OCI-LY7 (cell line): ENCODE measurements at regions not wholly inside any gene's neighbourhood (a gene's known extent, or its start where the extent isn't known, plus 50 kb on each side); places are given as distances from the start of the nearest gene placed in this dataset.

Experiments
- BruUV-seq: library from RNA; stranded (reverse); fragments of 400-500 nt; replicated peaks from 2 replicates; lab custom pipeline; 2021; lab: Mats Ljungman, UMichigan
- CTCF ChIA-PET: fragments of 300-600 bp; sonication (Branson Sonifier 250); formaldehyde crosslinking; loops from one replicate; lab custom pipeline; 2022; ENCODE audit warnings: antibody characterized with exemption; ENCODE audit not compliant: unreplicated experiment; lab: Charles Lee
- POLR2A ChIA-PET: fragments of 300-600 bp; sonication (Branson Sonifier 250); formaldehyde crosslinking; loops from one replicate; lab custom pipeline; 2022; ENCODE audit warnings: antibody characterized with exemption; lab: Charles Lee
- DNase-seq: peaks from one replicate; pipeline ENCODE4 v3.0.0-alpha.2; 2015; ENCODE audit warnings: low spot score
- H2AFZ ChIP-seq: fragments of 200-600 bp; sonication (generic), shearing (Covaris generic); 2 replicates; pipeline ENCODE4 v1.6.1; 2014; ENCODE audit warnings: mild to moderate bottlenecking, antibody characterized with exemption, low read length, moderate library complexity
- H3K27ac ChIP-seq: fragments of 200-600 bp; sonication (generic); 2 replicates; pipeline ENCODE4 v1.5.1; 2014; ENCODE audit warnings: mixed run types, low read depth, mild to moderate bottlenecking, moderate library complexity, low read length, inconsistent platforms; ENCODE audit not compliant: poor library complexity, severe bottlenecking
- H3K36me3 ChIP-seq: fragments of 200-600 bp; sonication (generic); 2 replicates; pipeline ENCODE4 v1.6.1; 2014; ENCODE audit warnings: mild to moderate bottlenecking, antibody characterized with exemption, low read length, moderate library complexity, mixed read lengths; ENCODE audit not compliant: insufficient read depth
- H3K4me1 ChIP-seq: fragments of 200-600 bp; sonication (generic); 2 replicates; pipeline ENCODE4 v1.5.1; 2014; ENCODE audit warnings: mild to moderate bottlenecking, low read length; ENCODE audit not compliant: insufficient read depth, poor library complexity, severe bottlenecking
- H3K4me2 ChIP-seq: fragments of 200-600 bp; sonication (generic); 2 replicates; pipeline ENCODE4 v1.6.1; 2014; ENCODE audit warnings: mild to moderate bottlenecking, low read length
- H3K4me3 ChIP-seq: fragments of 200-600 bp; sonication (generic); 2 replicates; pipeline ENCODE4 v1.5.1; 2014; ENCODE audit warnings: mild to moderate bottlenecking, low read depth, low read length; ENCODE audit not compliant: poor library complexity, severe bottlenecking
- H3K79me2 ChIP-seq: fragments of 200-600 bp; sonication (generic); 2 replicates; pipeline ENCODE4 v1.6.1; 2016; ENCODE audit warnings: low read depth, mild to moderate bottlenecking, low read length, moderate library complexity, mixed read lengths; ENCODE audit not compliant: insufficient read depth
- H3K9me2 ChIP-seq: fragments of 200-600 bp; sonication (generic); 2 replicates; pipeline ENCODE4 v1.6.1; 2016; ENCODE audit warnings: mild to moderate bottlenecking, low read length, mixed read lengths; ENCODE audit not compliant: insufficient read depth
- H3K9me3 ChIP-seq: fragments of 200-600 bp; sonication (generic); 2 replicates; pipeline ENCODE4 v1.6.1; 2014; ENCODE audit warnings: mild to moderate bottlenecking, mixed run types, low read length, mixed read lengths
- H4K20me1 ChIP-seq: fragments of 200-600 bp; sonication (generic); 2 replicates; pipeline ENCODE4 v1.6.1; 2014; ENCODE audit warnings: mild to moderate bottlenecking, antibody characterized with exemption, low read length, moderate library complexity, mixed read lengths; ENCODE audit not compliant: insufficient read depth
- EZH2phosphoT487 ChIP-seq: fragments of 200-600 bp; sonication (generic); IDR thresholded peaks from 2 replicates; pipeline ENCODE4 v1.6.1; 2018; ENCODE audit warnings: low read depth, borderline replicate concordance, mild to moderate bottlenecking, mixed run types, antibody characterized with exemption, low read length, moderate library complexity, mixed read lengths
- intact Hi-C: fragments of 100-400 bp; cut with micrococcal nuclease; formaldehyde crosslinking; loops from one replicate; pipeline ENCODE4 v1.10.0; 2022; ENCODE audit not compliant: unreplicated experiment
- TF ChIP-seq, protein P1 (sequence below): fragments of 200-600 bp; sonication (generic); conservative IDR thresholded peaks from 2 replicates; pipeline ENCODE4 v1.5.1; 2014; ENCODE audit warnings: mild to moderate bottlenecking, antibody characterized with exemption, low read length, moderate library complexity, mixed read lengths

DNA sequence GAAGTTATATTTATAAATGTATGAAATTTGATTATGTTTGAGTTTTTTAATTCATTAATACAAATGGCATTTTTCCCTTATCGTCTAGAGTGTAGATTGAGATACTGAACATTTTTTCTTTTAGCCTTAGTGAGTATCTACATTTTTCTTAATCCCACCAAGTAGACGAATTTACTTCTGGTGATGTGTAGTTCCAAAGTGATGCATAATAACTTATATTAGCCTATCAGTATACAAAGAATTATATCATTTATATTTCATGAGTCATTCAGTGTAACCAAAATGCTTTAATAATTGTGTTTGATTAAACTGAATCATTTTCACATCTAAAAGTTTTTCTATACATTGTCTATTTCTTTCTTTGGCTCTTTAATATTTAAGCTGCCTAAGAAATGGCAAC is 745.6 kb upstream of the LUZP2 start:
- BruUV-seq, result no TSS peak
- Histone ChIP-seq H3K4me3 (no peak overlapping the region), H3K4me2 (no peak overlapping the region), H3K36me3 (no peaks in the 10 kb centered on the region), H3K79me2 (no peaks in the 10 kb centered on the region), H3K9me3 (no peaks in the 10 kb centered on the region), H2AFZ (no peak overlapping the region), H3K27ac (no peak overlapping the region), H3K4me1 (no peaks in the 10 kb centered on the region), H3K9me2 (no peaks in the 10 kb centered on the region), H4K20me1 (no peaks in the 10 kb centered on the region)
- CTCF ChIA-PET, result no interaction called here
- intact Hi-C loops, result no loop called here
- no peak for TF ChIP-seq EZH2phosphoT487
- TF ChIP-seq, protein P1, sequence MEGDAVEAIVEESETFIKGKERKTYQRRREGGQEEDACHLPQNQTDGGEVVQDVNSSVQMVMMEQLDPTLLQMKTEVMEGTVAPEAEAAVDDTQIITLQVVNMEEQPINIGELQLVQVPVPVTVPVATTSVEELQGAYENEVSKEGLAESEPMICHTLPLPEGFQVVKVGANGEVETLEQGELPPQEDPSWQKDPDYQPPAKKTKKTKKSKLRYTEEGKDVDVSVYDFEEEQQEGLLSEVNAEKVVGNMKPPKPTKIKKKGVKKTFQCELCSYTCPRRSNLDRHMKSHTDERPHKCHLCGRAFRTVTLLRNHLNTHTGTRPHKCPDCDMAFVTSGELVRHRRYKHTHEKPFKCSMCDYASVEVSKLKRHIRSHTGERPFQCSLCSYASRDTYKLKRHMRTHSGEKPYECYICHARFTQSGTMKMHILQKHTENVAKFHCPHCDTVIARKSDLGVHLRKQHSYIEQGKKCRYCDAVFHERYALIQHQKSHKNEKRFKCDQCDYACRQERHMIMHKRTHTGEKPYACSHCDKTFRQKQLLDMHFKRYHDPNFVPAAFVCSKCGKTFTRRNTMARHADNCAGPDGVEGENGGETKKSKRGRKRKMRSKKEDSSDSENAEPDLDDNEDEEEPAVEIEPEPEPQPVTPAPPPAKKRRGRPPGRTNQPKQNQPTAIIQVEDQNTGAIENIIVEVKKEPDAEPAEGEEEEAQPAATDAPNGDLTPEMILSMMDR, result no peak
- POLR2A ChIA-PET, result no interaction called here
- no peak for DNase-seq

DNA sequence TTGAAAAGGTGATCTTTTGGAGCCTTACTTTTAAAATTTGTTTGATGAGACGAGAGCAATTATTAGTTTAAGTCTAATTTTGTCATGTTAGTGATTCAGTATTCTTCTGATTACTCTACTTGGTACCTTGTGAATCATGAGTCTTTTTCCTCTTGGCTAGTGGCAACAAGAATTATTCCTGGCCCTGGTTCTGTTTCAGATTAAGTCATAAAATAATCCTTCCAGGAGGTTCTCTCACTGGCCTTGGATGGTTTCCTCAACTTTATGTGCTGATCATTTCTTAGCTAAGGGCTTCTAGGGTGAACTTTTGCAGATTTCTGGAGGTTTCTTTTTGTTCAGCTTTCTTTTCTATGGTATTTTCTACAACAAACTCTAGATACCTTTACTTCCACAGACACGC is 741.8 kb upstream of the LUZP2 start:
- Histone ChIP-seq H2AFZ (no peak overlapping the region), H3K4me1 (no peaks in the 10 kb centered on the region), H3K4me2 (no peak overlapping the region), H3K79me2 (no peaks in the 10 kb centered on the region), H3K9me3 (no peaks in the 10 kb centered on the region), H3K27ac (no peak overlapping the region), H3K4me3 (no peak overlapping the region), H3K36me3 (no peaks in the 10 kb centered on the region), H3K9me2 (no peaks in the 10 kb centered on the region), H4K20me1 (no peaks in the 10 kb centered on the region)
- no TSS peak for BruUV-seq
- TF ChIP-seq EZH2phosphoT487, result no peak
- TF ChIP-seq, protein P1, result no peak
- no peak for DNase-seq
- ChIA-PET CTCF (no interaction called here), POLR2A (no interaction called here)
- intact Hi-C loops, result no loop called here

DNA sequence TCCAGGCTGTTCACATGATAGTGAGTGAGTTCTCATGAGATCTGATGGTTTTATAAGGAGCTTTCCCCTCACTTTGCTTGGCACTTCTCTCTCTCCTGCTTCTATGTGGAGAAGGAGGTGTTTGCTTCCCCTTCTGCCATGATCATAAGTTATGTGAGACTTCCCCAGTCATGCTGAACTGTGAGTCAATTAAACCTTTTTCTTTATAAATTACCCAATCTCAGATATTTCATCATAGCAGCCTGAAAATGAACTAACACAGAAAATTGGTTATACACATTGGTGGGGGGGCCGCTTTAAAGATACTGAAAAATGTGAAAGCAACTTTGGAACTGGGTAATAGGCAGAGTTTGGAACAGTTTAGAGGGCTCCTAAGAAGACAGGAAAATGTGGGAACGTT is 741.1 kb upstream of the LUZP2 start:
- H2AFZ ChIP-seq, result no peak overlapping the region
- no peaks in the 10 kb centered on the region for H3K79me2 ChIP-seq
- POLR2A ChIA-PET, result no interaction called here
- no peaks in the 10 kb centered on the region for H3K36me3 ChIP-seq
- BruUV-seq, result no TSS peak
- no peaks in the 10 kb centered on the region for H3K9me2 ChIP-seq
- no peaks in the 10 kb centered on the region for H3K9me3 ChIP-seq
- CTCF ChIA-PET, result no interaction called here
- no peaks in the 10 kb centered on the region for H3K4me1 ChIP-seq
- no peak overlapping the region for H3K4me3 ChIP-seq
- no peaks in the 10 kb centered on the region for H4K20me1 ChIP-seq
- TF ChIP-seq EZH2phosphoT487, result no peak
- TF ChIP-seq, protein P1, result no peak
- DNase-seq, result no peak
- no peak overlapping the region for H3K27ac ChIP-seq
- H3K4me2 ChIP-seq, result no peak overlapping the region
- intact Hi-C loops, result no loop called here
